GM19455 (cell line): ENCODE measurements at regions not wholly inside any gene's neighbourhood (a gene's known extent, or its start where the extent isn't known, plus 50 kb on each side); places are given as distances from the start of the nearest gene placed in this dataset.

Experiments used
- ATAC-seq: cut with Tn5 transposase; IDR thresholded peaks from one replicate; pipeline ENCODE4 v1.9.1; 2021; ENCODE audit not compliant: unreplicated experiment

DNA sequence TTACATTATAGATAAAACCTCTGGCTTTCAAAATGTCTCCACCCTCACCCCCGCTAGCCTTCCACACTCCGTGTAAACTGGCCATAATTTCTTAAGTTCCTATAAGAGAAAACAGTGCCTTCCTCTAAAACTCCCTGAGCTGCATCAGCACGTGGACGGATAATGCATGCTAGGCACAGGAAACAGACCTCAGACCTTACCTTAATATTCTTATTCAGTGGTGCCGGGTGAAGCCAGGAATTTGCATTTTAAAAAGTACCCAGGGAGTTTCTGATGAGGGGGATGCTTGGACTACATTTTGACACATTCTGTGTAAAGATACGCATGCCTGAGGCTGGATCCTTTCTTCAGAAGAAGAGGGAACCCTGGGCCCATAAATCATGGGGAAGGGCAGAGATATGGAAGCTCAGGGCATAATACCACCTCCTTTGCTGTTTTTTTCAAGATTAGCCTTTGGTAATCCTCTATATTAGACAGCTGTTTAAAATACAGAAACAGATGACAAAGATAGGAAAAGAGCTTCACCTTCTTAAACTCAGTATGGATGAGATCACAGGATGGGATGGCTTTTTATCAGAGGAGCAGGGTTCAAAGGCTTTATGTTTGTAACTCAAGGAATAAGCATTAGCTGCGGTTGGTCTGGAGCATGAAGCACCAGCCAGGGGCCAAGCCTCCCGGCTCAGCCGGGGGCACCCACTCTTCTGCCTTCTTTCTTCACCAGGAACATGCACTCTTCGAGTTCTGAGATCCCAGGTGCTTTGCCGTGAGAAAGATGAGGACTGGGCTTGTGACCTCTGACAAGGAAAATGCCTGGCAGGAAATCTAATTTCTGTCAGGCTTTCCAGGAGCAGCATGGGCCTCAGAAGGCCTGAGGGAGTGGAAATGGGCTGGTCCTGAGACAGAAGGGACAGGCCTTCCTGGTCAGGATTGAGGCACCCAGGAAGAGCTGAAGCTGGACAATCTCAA is 218.1 kb upstream of the SOX4 start:
- ATAC-seq, result no peak

DNA sequence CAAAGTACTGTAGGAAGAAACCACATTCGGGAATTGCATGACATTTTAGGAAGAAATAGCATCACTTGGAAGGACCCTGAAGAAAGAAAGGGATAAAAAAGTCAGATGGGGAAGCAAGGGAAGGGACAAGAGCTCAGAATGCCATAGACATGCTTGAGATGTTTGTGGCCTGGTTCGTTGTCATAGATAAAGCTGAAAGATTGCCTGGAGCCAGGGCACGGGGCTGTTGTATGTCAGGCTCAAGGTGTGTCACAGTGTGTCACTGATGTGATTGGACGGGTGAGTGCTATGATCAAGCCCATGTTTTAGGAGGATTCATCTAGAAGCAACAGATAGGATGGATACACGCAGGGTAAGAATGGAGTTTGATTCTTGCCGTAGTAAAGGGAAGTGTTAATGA is 216.2 kb upstream of the SOX4 start:
- ATAC-seq, result no peak

DNA sequence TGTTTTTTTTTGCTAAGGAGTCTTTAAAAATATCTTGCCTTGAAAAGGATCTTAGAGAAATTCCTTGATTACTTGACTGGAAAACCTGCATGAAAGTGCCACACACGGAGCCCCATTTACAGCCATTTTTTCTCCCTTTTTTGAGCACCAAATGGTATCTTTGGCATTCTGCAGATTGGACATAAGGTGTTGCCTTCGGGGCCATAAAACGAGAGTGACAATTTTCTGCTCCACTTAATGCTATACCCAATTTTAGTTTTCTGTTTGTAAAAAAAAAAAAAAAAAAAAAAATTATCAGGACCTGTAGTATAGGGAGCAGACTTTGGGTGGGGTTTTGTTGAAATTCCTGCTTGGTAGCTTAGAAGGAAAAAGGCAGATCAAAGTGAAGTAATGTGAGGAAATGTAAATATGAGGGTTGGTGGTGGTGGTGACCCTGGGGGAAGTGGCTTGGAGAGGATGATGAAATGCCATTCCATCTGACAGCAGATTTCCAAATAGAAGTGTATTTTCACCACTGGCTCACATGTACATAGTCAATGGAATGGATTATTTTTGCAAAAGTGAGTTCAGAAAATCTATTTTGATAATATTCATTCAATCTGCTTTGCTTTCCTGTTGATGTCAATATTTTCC is 212.1 kb upstream of the SOX4 start:
- ATAC-seq, result no peak

DNA sequence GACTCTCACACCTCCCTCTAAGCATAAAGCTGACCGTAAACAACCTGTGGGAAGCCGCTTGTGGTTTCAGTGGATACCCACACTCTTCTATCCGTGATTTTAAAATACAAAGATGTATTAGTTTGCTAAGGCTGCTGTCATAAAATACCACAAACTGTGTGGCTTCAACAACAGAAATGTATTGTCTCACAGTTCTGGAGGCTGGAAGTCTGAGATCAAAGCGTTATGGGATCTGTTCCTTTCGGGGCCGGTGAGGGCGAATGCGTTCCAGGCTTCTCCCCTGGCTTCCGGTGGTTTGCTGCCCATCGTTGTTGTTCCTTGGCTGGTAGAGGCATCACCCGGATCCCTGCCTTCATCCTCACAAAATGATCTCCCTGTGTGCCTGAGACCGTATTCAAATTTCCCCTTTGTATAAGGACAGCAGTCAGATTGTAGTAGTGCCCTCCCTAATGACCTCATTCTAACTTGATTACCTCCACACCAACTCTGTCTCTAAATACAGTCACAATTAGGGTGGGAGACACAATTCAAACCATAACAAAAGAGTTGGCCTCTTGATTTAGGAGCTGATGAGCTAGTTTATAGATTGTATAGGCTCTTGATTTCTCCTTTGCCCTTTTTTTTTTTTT is 210.6 kb upstream of the SOX4 start:
- ATAC-seq, result no peak

DNA sequence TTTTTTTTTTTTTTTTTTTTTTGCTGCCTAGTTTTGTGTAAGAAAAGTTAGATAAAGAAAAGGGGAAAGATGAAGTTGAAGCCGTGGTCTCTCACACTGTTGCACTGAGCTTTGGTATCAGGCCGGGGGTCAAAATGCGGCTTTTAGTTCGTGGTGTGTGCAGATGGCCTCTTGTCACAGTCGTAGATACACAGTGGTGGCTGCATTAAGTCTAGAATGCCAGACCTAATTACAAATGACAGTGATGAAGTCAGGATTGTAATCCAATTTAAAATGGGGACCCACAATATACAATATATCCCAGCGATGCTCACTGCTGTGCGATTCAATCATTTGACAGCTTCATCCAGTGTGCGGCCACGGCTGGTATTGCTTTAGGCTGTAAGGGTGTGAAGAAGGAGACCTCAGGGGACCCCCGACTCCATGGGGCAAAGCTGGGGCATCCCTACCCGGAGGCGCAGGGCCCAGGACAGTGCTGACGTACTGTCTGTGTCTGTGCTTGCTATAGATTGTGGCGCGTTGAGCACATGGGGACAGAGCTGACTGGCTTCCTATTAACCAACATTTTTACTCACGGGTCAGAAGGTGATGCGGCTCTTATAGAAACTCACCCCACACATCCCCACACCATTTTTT is 210.0 kb upstream of the SOX4 start:
- no peak for ATAC-seq

DNA sequence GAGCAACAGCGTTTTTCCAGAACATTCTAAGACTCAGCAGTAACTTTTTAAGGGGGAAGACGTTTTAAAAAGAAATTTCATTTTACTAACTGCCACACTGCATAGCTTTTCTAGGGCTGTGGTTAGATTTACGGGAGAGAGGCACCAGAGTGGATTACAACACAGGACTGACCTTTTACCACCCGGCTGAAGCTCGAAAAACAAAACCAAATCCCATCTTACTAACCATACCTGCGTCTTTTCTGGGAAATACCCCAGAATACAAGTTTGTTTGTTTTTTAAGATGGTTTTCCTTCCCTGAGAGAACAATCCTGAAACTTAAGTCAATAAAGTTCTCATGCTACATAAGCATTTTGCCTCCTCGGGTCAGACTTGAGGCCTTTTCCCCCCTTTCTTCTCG is 209.3 kb upstream of the SOX4 start:
- ATAC-seq, result no peak

DNA sequence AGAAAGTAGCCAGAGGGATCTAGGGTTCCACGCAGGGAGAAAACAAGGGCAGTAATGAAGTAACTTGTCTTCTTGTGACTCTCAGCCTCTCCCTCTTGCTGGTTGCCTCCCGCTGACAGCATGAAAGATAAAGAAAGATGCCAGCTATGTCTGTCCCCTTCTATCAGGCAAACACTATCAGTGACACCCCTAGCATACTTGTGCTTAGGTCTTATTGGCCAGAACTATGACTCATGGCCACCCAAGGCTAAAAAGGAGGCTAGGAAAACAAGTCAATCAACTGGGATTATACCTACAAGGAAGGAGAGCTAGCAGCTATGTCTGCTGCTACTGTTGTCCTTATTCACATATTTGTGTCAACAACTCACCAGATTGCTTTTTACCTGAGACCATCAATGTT is 206.8 kb upstream of the SOX4 start:
- no peak for ATAC-seq

DNA sequence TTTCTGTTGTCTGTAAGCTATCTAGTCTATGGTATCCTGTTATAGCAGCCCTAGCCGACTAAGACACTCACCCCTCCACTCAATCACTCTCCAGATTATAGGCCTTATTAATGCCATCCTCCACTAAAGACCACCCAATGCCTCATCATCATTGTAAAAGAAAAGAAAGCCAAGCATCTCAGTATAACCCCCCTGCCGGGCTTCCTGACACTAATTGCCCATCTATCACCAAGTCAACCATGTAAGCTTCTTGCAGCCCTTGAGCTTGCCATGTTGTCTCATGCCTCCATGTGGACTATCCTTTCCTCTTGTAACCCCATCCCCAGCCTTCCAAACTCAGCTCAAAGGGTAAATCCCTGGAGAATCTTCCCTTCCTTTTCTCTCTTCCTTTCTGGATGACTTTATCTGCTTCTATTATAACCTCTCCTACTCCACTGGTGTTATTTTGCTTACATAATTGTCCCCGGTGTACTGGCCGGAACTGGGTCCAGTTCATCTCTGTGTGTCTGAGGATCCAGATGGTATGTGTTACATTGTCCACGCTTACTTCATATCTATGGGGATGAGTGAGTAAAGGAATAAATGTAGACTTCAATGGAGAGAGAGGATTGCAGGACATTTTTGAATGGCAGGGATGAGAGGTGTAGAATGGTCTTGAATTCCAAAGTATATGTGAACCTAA is 202.9 kb upstream of the SOX4 start:
- no peak for ATAC-seq

DNA sequence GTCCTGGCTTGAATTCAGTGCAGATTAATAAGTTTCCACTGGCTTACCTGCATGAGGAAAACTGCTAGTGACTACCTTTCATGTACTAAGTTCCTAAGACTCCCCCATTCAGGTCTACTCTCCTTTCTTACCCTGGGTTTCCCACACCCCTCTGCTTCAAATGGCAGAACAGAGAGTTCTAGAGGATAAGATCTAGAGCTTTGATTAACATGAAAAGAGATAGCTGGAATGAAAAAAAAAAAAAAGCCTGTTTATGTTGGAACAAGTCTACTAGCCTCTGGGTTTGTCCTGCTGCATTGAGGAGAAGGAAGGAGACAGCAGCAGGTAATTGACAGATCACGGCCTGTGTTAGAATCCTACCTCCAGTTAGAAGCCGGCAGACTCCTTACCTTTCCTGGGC is 201.4 kb upstream of the SOX4 start:
- ATAC-seq, result no peak

DNA sequence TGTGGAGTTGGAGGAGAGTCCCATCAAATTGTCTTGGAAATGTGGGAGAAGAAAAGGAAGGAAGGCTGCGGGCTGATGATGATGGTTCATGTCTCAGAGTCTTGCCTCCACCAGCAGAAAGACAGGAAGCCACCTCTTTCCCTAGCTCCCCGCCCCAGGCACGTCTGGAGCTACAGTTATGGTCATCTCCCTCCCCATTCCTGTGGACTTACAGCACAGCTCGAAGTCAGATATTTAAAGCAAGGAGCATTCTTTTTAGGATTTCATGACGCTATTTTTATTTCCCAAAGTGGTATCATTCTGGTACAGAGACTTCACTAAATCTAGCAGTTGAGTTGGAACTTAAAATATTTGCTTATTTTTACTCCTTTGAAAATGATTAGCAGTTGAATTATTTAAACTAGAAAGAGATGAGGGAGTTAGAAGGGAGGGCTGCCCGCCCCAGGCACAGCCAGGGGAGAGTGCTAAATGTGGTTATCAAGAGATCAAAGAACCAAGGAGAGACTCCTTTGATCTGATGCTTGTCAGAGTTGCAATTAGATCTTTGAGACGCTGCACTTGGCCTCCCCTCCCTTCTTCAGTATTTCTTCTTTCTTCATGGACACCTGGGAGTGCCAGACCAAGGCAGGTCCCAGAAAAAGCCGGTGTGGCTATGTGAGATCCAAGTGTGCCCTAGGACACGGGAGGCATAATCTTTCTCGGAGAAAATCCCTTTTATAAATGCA is 199.9 kb upstream of the SOX4 start:
- no peak for ATAC-seq

DNA sequence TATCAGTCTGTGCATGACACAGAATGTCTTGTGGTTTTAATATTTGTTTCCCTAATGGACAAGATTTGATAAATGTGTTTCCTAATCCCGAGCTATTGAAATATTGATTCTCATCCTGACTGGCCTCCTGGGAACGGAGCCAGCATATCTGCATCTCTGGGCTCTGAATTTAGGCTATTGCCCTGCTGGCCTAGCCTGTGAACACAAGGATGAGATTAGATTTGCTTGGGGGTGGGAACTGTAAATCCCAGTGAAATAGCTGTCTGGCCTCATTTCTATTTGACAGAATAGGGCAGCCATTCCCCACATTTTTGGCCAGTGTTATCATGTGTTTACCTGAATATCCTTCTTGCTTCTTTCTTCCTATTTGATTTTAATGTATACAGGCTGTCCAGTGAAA is 198.4 kb upstream of the SOX4 start:
- ATAC-seq, result no peak

DNA sequence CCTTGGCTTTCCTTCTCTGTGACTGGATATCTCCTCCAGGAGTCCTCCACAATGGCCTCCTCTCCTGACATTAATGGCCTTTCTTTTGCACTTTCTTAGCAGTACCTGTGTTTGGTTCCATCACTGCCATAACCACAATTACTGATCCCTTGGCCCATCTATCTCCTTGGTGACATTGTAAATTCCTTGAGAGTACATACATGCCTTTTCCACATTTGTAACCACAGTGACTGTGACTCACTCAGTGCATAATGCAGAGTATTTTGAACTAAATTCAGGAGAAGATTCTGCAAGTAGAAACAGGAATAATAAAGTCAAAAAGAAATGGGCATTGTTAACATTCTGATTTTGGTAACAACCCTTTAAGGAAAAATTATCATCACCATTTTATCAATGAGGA is 197.2 kb upstream of the SOX4 start:
- ATAC-seq, result no peak

DNA sequence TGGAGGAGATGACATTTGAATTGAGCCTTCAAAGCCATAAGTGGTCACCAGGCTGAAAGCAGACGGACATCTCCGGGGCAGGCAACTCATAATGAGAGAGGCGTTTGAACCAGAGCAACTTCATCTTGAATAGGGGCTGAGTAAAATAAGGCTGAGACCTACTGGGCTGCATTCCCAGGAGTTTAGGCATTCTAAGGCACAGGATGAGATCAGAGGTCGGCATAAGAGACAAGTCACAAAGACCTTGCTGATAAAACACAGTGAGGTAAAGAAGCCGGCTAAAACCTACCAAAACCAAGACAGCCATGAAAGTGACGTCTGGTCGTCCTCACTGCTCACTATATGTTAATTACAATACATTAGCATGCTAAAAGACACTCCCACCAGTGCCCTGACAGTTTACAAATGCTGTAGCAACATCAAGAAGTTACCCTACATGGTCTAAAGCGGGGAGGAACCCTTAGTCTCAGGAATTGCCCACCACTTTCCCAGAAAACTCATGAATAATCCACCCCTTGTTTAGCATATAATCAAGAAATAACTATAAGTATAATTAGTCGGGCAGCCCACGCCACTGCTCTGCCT is 194.7 kb upstream of the SOX4 start:
- ATAC-seq, result no peak

DNA sequence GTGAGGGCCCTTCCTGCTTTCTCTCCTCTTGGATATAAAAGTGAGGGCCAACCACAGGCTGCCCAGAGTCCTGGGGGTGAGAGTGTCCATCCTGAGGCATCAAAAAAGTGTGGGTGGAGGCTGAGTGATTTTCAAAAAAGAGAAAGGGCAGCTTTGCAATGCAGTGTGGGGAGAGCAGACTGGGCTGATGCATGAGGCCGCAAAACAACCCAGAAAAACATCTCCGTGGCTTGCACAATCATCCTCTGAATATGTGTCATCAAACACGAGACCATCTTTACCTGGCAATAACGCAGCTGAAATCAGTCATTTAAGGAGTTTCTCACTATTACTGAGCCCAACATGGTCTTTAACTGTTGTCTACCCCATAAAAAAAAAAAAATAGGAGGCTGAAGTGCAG is 191.2 kb upstream of the SOX4 start:
- ATAC-seq, result peak; percentile 61

DNA sequence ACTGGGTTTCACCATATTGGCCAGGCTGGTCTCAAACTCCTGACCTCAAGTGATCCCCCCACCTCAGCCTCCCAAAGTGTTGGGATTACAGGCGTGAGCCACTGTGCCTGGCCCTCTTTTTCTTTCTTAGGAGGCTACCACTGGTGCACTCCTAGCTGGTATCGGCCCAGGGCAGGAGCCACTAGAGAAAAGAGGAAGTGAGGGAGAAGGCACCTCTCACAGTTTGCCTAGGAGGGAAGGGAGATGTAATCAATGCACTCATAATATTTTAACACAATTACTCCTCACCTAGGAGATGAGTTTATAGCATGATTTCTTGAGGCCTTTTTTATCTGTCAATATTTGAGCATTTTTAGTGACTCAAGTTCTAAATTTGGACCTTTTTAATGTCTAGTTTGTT is 189.0 kb upstream of the SOX4 start:
- no peak for ATAC-seq

DNA sequence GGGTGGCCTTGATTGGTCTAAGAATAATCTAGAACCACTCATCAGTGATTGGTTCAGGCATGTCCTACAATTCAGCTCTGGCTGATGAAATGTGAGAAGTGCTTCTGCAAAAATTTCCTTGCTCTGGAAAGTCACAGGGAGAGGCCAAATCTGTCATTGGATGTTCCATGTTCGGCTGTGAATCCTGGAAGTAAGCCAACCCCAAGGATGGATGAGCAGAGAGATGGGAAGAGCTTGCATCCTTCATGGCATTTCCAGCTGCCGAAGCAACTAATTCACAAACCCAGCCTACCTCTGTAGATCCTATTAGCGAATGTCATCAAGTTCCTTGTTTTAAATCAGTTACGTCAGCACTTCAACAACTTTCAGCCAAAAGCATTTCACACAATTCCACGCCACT is 187.2 kb upstream of the SOX4 start:
- ATAC-seq, result no peak

DNA sequence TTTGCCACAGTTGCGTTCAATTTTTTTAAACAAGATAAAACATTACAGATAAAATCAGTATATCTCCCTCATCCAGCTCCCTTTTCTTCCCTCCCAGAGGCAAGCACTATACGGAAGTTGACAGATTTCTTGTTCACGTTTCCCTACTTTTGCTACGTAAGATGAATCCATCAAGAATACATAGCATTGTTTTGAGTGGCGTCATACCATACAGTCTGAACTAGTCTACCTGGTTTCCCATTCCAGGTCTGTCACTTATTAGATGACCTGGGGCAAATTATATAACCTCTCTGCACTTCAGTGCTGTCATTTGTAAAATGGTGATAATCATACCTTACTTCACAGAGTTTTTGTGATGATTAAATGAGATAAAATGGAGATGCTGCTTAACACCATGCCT is 184.3 kb upstream of the SOX4 start:
- ATAC-seq, result no peak

DNA sequence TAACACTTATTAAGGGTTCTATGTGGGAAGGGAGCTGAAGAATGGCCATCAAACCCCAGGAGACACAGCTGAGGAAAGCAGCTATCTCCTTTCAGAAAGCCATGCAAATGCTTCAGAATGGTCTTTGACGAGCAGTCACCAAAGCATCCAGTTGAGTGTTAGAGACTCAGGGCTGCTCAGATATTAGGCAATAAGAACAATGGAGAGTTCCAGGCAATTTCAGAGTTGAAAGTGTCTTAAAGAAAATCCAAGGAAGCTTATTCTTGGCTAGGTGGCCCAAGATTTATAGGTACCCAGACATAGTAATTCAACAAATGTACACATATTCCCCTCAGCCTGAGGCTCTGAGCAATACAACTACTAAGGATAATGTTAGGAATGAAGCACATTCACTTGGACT is 180.1 kb upstream of the SOX4 start:
- ATAC-seq, result no peak

DNA sequence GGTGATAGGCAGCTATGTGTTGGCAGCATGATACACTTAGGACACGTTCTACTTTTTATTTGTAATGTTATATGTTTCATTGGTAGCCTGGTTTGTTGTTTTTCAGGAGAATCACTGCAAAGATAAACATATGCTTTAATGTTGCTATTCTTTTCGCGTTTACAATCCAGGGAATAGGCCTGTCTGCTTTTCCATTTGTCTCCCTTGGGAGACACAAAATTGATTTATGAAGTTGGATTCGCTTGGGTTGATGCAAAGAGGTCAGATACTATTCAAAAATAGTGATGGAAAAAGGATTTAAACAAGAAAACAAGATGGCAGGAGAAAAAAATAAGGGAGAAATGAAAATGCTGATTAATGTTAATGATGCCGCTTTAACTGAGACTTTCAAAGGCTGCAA is 179.5 kb upstream of the SOX4 start:
- no peak for ATAC-seq
